ENCODE measurements at regions not wholly inside any gene's neighbourhood (a gene's known extent, or its start where the extent isn't known, plus 50 kb on each side); places are given as distances from the start of the nearest gene placed in this dataset.
"Not testable (repeated sequence)": the region's sequence is repeated elsewhere in the genome, so short reads cannot be mapped to it uniquely, and the experiment has no call there.

- Histone ChIP-seq H3K4me3 (ENCODE audit: low read depth, low read length) (no peak overlapping the region), H3K4me1 (ENCODE audit: control insufficient read depth, insufficient read depth, low read length) (no peaks in the 10 kb centered on the region), H3K9me3 (ENCODE audit: control insufficient read depth, insufficient read depth, low read depth, low read length) (no peaks in the 10 kb centered on the region), H3K27ac (ENCODE audit: extremely low read depth, low read depth, low read length) (no peak overlapping the region), H3K36me3 (ENCODE audit: control insufficient read depth in 2 of 2, insufficient read depth in 1 of 2, low read length in 2 of 2) (no peaks in the 10 kb centered on the region)
- TF ChIP-seq ZBTB7A (tag by site-specific recombination; IDR thresholded peaks at IDR 0.05; ENCODE audit: low read depth) (no peak), ZNF555 (tag by site-specific recombination; conservative IDR thresholded peaks at IDR 0.05) (no peak), ZBTB10 (tag by site-specific recombination; IDR thresholded peaks at IDR 0.05) (no peak), ZNF248 (tag by site-specific recombination; IDR thresholded peaks at IDR 0.05) (no peak), ZNF133 (tag by site-specific recombination; IDR thresholded peaks at IDR 0.05) (no peak), KLF10 (tag by site-specific recombination; IDR thresholded peaks at IDR 0.05) (no peak), ZNF473 (tag by site-specific recombination; IDR thresholded peaks at IDR 0.05) (no peak)
- POLR2A ChIA-PET: no interaction called here
- CTCF ChIA-PET: no interaction called here
Measured at GRCh38 chr6:94955156-94955555, 622.2 kb upstream of the MANEA start.

- POLR2A ChIA-PET: no interaction called here
- TF ChIP-seq PRDM1 (tag by site-specific recombination; IDR thresholded peaks at IDR 0.05) (no peak), ZNF175 (tag by site-specific recombination; IDR thresholded peaks at IDR 0.05) (no peak), ZNF791 (tag by site-specific recombination; IDR thresholded peaks at IDR 0.05) (no peak), ZNF548 (tag by site-specific recombination; IDR thresholded peaks at IDR 0.05) (no peak)
- Histone ChIP-seq H3K9me3 (ENCODE audit: control insufficient read depth, insufficient read depth, low read depth, low read length) (no peaks in the 10 kb centered on the region), H3K36me3 (ENCODE audit: control insufficient read depth in 2 of 2, insufficient read depth in 1 of 2, low read length in 2 of 2) (no peaks in the 10 kb centered on the region), H3K4me1 (ENCODE audit: control insufficient read depth, insufficient read depth, low read length) (no peaks in the 10 kb centered on the region), H3K27ac (ENCODE audit: extremely low read depth, low read depth, low read length) (no peak overlapping the region), H3K4me3 (ENCODE audit: low read depth, low read length) (no peak overlapping the region)
- CTCF ChIA-PET: interaction anchor here (0.6 kb wide), 1 partner anchor 82 kb away, joined by 3 read pairs; no protein-coding TSS in a partner anchor
Measured at GRCh38 chr6:94956910-94957309, 620.4 kb upstream of the MANEA start.

- CTCF ChIA-PET; H3K4me1 ChIP-seq (ENCODE audit: control insufficient read depth, insufficient read depth, low read length); H3K27ac ChIP-seq (ENCODE audit: extremely low read depth, low read depth, low read length); POLR2A ChIA-PET; H3K9me3 ChIP-seq (ENCODE audit: control insufficient read depth, insufficient read depth, low read depth, low read length); H3K36me3 ChIP-seq (ENCODE audit: control insufficient read depth in 2 of 2, insufficient read depth in 1 of 2, low read length in 2 of 2); H3K4me3 ChIP-seq (ENCODE audit: low read depth, low read length): not testable (repeated sequence)
- TF ChIP-seq ZNF280D (tag by site-specific recombination; IDR thresholded peaks at IDR 0.05): 0 out of 2 replicates have a peak, but pooled peaks have one; percentile 15
- TF ChIP-seq ZNF146 (tag by site-specific recombination; IDR thresholded peaks at IDR 0.05): peak; percentile 89
Measured at GRCh38 chr6:94964703-94965102, 612.6 kb upstream of the MANEA start.

GRCh38 chr6:94988701-94989100 is 588.6 kb upstream of the MANEA start:
- Histone ChIP-seq H3K27ac (ENCODE audit: extremely low read depth, low read depth, low read length) (no peak overlapping the region), H3K4me1 (ENCODE audit: control insufficient read depth, insufficient read depth, low read length) (no peaks in the 10 kb centered on the region), H3K9me3 (ENCODE audit: control insufficient read depth, insufficient read depth, low read depth, low read length) (no peaks in the 10 kb centered on the region), H3K4me3 (ENCODE audit: low read depth, low read length) (no peak overlapping the region), H3K36me3 (ENCODE audit: control insufficient read depth in 2 of 2, insufficient read depth in 1 of 2, low read length in 2 of 2) (no peaks in the 10 kb centered on the region)
- no peak for TF ChIP-seq TSHZ1 (tag by site-specific recombination; IDR thresholded peaks at IDR 0.05; ENCODE audit: borderline replicate concordance)
- CTCF ChIA-PET: no interaction called here
- POLR2A ChIA-PET: no interaction called here
